ENCODE measurements at regions not wholly inside any gene's neighbourhood (a gene's known extent, or its start where the extent isn't known, plus 50 kb on each side); places are given as distances from the start of the nearest gene placed in this dataset.

DNA sequence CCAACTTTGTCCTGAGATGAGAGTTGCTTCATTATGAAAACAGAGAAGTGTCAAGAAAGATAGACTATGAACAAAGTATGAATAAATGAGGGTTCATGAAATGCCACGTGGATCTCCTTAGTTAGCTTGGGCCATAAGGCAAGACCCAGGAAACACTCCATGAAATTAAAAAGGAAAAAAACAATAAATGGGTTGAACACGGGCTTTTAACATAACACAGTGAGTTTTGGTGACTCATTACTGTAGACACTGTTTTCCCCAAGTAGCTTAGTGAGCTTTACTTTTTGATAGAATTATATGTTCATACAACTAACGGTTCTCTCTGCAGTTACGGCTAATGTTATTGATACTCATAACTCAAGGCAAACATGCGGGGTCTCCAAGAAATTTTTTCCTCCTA, 265.0 kb downstream of the DHX15 start:
- TF ChIP-seq CTCF (IDR thresholded peaks at IDR 0.05; ENCODE audit: low read depth, low read length, missing input control) (no peak), YY1 (IDR thresholded peaks at IDR 0.05) (no peak), ATF3 (IDR thresholded peaks at IDR 0.05) (no peak)
